ENCODE measurements at regions not wholly inside any gene's neighbourhood (a gene's known extent, or its start where the extent isn't known, plus 50 kb on each side); places are given as distances from the start of the nearest gene placed in this dataset.

DNA sequence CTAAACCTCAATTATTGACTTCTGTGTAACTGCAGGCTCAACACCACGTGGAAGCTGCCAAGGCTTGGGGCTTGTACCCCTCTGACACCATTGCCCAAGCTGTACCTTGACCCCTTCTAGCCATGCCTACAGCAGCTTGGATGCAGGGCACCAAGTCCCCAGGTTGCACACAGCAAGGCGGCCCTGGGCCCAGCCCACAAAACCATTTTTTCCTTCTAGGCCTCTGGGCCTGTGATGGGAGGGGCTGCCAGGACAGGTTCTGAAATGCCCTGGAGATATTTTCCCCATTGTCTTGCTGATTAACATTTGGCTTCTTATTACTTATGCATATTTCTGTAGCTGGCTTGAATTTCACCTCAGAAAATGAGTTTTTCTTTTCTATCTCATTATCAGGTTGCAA is 610.0 kb upstream of the LRRN3 start:
- intact Hi-C loops (cut with DNase I; ENCODE audit: low total_unique reads) = no loop called here
- no peak for DNase-seq (ENCODE audit: low spot score in 2 of 2)
- 83 to 87% methylated on average over 2 of the region's 2 CpGs for WGBS, 2 donors
- TF ChIP-seq, protein P1, sequence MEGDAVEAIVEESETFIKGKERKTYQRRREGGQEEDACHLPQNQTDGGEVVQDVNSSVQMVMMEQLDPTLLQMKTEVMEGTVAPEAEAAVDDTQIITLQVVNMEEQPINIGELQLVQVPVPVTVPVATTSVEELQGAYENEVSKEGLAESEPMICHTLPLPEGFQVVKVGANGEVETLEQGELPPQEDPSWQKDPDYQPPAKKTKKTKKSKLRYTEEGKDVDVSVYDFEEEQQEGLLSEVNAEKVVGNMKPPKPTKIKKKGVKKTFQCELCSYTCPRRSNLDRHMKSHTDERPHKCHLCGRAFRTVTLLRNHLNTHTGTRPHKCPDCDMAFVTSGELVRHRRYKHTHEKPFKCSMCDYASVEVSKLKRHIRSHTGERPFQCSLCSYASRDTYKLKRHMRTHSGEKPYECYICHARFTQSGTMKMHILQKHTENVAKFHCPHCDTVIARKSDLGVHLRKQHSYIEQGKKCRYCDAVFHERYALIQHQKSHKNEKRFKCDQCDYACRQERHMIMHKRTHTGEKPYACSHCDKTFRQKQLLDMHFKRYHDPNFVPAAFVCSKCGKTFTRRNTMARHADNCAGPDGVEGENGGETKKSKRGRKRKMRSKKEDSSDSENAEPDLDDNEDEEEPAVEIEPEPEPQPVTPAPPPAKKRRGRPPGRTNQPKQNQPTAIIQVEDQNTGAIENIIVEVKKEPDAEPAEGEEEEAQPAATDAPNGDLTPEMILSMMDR (IDR thresholded peaks at IDR 0.05) = no peak
- no peak for TF ChIP-seq POLR2A (IDR thresholded peaks at IDR 0.05)
- H3K4me3 ChIP-seq (ENCODE audit: low read depth, poor library complexity, severe bottlenecking) = no peak overlapping the region

DNA sequence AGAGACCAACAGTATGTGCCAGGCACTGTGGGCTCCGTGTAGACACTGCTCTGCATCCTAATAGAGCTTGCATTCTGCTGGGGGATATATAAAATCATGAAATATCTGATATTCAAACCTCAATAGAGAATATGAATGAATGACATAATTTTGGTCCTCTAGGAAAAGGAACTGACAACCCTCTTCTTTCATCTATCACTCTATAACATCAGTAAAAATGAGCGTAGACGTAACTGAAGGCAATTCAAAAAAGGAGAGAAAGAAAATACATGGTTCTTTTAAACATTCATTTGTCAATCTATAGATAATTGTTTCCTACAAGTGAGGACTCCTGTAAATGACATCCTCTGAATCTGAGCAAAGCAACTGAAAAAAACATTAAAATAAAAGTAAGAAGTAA is 607.4 kb upstream of the LRRN3 start:
- no peak for TF ChIP-seq POLR2A (IDR thresholded peaks at IDR 0.05)
- TF ChIP-seq, protein P1 (IDR thresholded peaks at IDR 0.05) = no peak
- no peak for DNase-seq (ENCODE audit: low spot score in 2 of 2)
- WGBS, 2 donors = 81 to 84% methylated on average over 3 of the region's 3 CpGs
- intact Hi-C loops (cut with DNase I; ENCODE audit: low total_unique reads) = no loop called here
- H3K4me3 ChIP-seq (ENCODE audit: low read depth, poor library complexity, severe bottlenecking) = no peak overlapping the region

DNA sequence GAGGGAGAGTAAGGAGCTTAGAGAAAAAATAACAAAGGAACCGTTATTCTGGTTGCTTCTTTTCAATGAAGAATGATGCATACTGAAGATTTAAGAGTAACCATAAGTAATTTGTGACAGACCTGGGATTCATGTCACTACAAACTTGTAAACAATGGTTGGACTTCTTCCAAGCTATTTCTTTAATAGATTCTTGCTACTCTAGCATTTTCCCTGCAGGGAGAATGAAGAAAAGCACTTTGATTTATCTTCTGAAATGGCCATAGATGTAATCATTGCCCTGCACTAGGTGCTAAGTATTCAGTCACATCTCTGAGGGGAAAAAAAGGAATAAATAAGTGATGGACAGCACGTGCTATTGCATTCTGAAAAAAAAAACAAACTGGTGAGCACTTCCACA is 606.6 kb upstream of the LRRN3 start:
- no peak overlapping the region for H3K4me3 ChIP-seq (ENCODE audit: low read depth, poor library complexity, severe bottlenecking)
- WGBS, 2 donors = 24 to 38% methylated on average over 2 of the region's 2 CpGs
- TF ChIP-seq, protein P1 (IDR thresholded peaks at IDR 0.05) = no peak
- no peak for TF ChIP-seq POLR2A (IDR thresholded peaks at IDR 0.05)
- DNase-seq (ENCODE audit: low spot score in 2 of 2) = no peak
- intact Hi-C loops (cut with DNase I; ENCODE audit: low total_unique reads) = no loop called here

DNA sequence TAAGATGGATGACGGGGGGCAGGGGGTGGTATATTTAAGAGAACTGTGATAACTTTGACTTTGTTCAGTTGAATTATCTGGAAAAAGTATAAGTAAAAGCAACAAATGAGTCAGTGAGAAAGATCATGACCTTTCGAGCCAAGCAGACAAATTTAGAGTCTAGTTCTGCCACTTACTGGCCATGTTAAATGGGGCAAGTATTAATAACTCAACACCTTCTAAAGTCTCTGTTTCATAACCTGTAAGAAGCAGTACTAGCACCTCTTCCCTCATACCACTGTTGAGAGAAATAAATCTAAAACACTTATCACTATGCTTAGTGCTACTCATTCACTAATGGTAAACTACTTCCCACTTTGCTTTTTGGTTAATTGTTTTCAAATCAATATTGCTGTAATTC is 604.4 kb upstream of the LRRN3 start:
- 85 to 94% methylated on average over 2 of the region's 2 CpGs for WGBS, 2 donors
- DNase-seq (ENCODE audit: low spot score in 2 of 2) = no peak
- no peak overlapping the region for H3K4me3 ChIP-seq (ENCODE audit: low read depth, poor library complexity, severe bottlenecking)
- intact Hi-C loops (cut with DNase I; ENCODE audit: low total_unique reads) = no loop called here
- TF ChIP-seq, protein P1 (IDR thresholded peaks at IDR 0.05) = no peak
- TF ChIP-seq POLR2A (IDR thresholded peaks at IDR 0.05) = no peak

DNA sequence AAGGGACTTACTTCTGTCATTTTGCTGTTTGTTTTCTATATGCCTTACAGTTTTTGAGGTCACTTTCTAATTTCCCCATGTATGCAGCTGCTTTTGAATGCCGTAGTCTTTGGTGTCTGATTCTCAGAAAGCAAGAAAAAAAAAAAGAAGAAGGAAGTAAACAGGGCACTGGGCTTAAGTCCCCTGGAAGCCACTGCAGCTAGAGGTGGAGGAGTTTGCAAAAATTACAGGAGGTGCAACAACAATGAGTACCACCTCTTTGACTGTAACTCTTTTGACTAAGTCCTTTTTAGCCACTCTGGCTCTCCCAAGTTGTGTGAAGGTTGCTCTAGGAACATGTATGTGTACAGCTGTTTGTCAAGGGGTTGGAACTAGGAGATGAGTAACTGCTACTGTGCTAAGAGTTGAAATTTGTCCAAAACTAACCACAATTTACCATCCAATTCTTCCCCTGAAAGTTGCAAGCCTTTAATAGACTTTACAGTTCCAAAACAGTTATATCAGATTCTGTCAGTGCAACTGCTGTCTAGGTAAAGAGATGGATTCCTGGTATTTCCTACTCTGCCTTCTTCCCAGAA is 588.0 kb upstream of the LRRN3 start:
- whole genome bisulfite sequencing, 2 donors = 73 to 80% methylated on average over 1 of the region's 1 CpG
- DNase-seq (ENCODE audit: low spot score in 2 of 2) = no peak
- intact Hi-C loops (cut with DNase I; ENCODE audit: low total_unique reads) = no loop called here
- no peak overlapping the region for H3K4me3 ChIP-seq (ENCODE audit: low read depth, poor library complexity, severe bottlenecking)
- TF ChIP-seq POLR2A (IDR thresholded peaks at IDR 0.05) = no peak
- TF ChIP-seq, protein P1 (IDR thresholded peaks at IDR 0.05) = no peak

DNA sequence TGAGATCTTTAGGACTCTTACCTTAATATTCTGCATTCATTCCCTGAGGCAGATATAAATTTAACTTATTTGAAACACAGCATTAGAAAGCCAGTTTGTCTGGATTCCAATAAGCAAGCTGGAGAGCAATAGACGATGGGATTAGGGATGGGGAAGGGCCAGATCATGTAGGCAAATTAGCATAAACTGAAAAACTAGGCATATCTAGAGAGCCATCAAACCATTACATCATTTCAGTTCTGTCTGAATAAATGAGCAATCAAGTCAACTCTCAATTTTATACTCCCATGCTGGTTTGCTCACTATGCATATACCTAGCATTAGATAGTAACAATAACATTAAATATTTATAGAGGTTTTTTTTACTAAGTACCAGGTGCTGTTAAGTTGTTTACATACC is 583.6 kb upstream of the LRRN3 start:
- DNase-seq (ENCODE audit: low spot score in 2 of 2) = no peak
- 50 to 56% methylated on average over 1 of the region's 1 CpG for WGBS, 2 donors
- TF ChIP-seq, protein P1 (IDR thresholded peaks at IDR 0.05) = no peak
- intact Hi-C loops (cut with DNase I; ENCODE audit: low total_unique reads) = no loop called here
- H3K4me3 ChIP-seq (ENCODE audit: low read depth, poor library complexity, severe bottlenecking) = no peak overlapping the region

All from lower leg skin (tissue), 4 donors.